AG04450 (cell line): ENCODE measurements at regions not wholly inside any gene's neighbourhood (a gene's known extent, or its start where the extent isn't known, plus 50 kb on each side); places are given as distances from the start of the nearest gene placed in this dataset.

Experiments
- CTCF ChIA-PET: fragments of 300-600, 350-600 bp; formaldehyde crosslinking; extraction: SDS; loops from one replicate; lab custom pipeline; 2022; ENCODE audit warnings: antibody characterized with exemption, inconsistent platforms; lab: Charles Lee
- POLR2A ChIA-PET: fragments of 350-600 bp; formaldehyde crosslinking; extraction: SDS; loops from one replicate; lab custom pipeline; 2021; ENCODE audit warnings: antibody characterized with exemption, inconsistent platforms; lab: Yijun Ruan, JAX
- DNase-seq: peaks from one replicate; pipeline ENCODE4 v3.0.0-alpha.2; 2011; ENCODE audit warnings: low read depth, low spot score
- H3K27ac ChIP-seq: one replicate; pipeline ENCODE4 v1.5.1; 2012; ENCODE audit warnings: low read depth, low read length, control low read depth
- H3K27me3 ChIP-seq: one replicate; pipeline ENCODE4 v1.6.0; 2012; ENCODE audit warnings: low read length; ENCODE audit not compliant: control insufficient read depth, insufficient read depth
- H3K4me3 ChIP-seq: 2 replicates; pipeline ENCODE4 v1.5.1; 2011; ENCODE audit warnings: mild to moderate bottlenecking, low read depth, low read length, control low read depth
- H3K9me3 ChIP-seq: 2 replicates; pipeline ENCODE4 v1.5.1; 2012; ENCODE audit warnings: low read length; ENCODE audit not compliant: control insufficient read depth, insufficient read depth
- CTCF ChIP-seq: IDR thresholded peaks from 2 replicates; pipeline ENCODE4 v1.5.1; 2011; ENCODE audit warnings: low read depth, low read length, control low read depth, inconsistent platforms

GRCh38 chr16:66064801-66065530 lies 301.5 kb upstream of the CDH5 start:
- no peak for TF ChIP-seq CTCF

GRCh38 chr16:66058832-66059231 lies 307.7 kb upstream of the CDH5 start:
- ChIA-PET POLR2A (interaction anchor here (0.7 to 1.4 kb wide), 4 partner anchors 33 to 936 kb away, joined by 3 to 4 read pairs (median 3); no protein-coding TSS in a partner anchor), CTCF (interaction anchor here (1.4 kb wide), 1 partner anchor 20 kb away, joined by 4 read pairs; no protein-coding TSS in a partner anchor)
- DNase-seq: no peak
- Histone ChIP-seq H3K4me3 (no peak overlapping the region), H3K27me3 (peaks cover 2% of the 10 kb centered on the region), H3K9me3 (no peaks in the 10 kb centered on the region), H3K27ac (no peak overlapping the region)
- TF ChIP-seq CTCF: no peak

More at GRCh38 chr16:66064801-66065530, 301.5 kb upstream of the CDH5 start:
- Histone ChIP-seq H3K9me3 (no peaks in the 10 kb centered on the region), H3K27me3 (peaks cover 7% of the 10 kb centered on the region), H3K27ac (no peak overlapping the region), H3K4me3 (no peak overlapping the region)
- ChIA-PET POLR2A (no interaction called here), CTCF (no interaction called here)
- no peak for DNase-seq

GRCh38 chr16:66058172-66058691 lies 308.3 kb upstream of the CDH5 start:
- Histone ChIP-seq H3K27me3 (peaks cover 2% of the 10 kb centered on the region), H3K4me3 (no peak overlapping the region), H3K9me3 (no peaks in the 10 kb centered on the region), H3K27ac (peak overlapping the region; percentile 33)
- ChIA-PET CTCF (interaction anchor here (1.4 kb wide), 1 partner anchor 19 kb away, joined by 4 read pairs; no protein-coding TSS in a partner anchor), POLR2A (interaction anchor here (0.7 to 1.4 kb wide), 7 partner anchors 12 to 936 kb away, joined by 3 to 9 read pairs (median 3); no protein-coding TSS in a partner anchor)
- DNase-seq: peak; percentile 62
- TF ChIP-seq CTCF: no peak

- CTCF ChIA-PET: no interaction called here
- no peak for DNase-seq
- TF ChIP-seq CTCF: no peak
- POLR2A ChIA-PET: no interaction called here
- peaks cover 2% of the 10 kb centered on the region for H3K27me3 ChIP-seq
- no peak overlapping the region for H3K4me3 ChIP-seq
- no peaks in the 10 kb centered on the region for H3K9me3 ChIP-seq
- no peak overlapping the region for H3K27ac ChIP-seq
Measured at GRCh38 chr16:66057057-66057456, 309.4 kb upstream of the CDH5 start.

- peaks cover 5% of the 10 kb centered on the region for H3K27me3 ChIP-seq
- H3K27ac ChIP-seq: no peak overlapping the region
- ChIA-PET POLR2A (no interaction called here), CTCF (no interaction called here)
- no peak for DNase-seq
- no peaks in the 10 kb centered on the region for H3K9me3 ChIP-seq
- H3K4me3 ChIP-seq: no peak overlapping the region
- no peak for TF ChIP-seq CTCF
Measured at GRCh38 chr16:66054095-66054494, 312.4 kb upstream of the CDH5 start.
